Endothelial cell of umbilical vein (primary cell): ENCODE measurements at regions not wholly inside any gene's neighbourhood (a gene's known extent, or its start where the extent isn't known, plus 50 kb on each side); places are given as distances from the start of the nearest gene placed in this dataset.

Experiments
- BruUV-seq: library from RNA; stranded (reverse); fragments of 400-500 nt; replicated peaks from 2 replicates; lab custom pipeline; 2021; lab: Mats Ljungman, UMichigan
- CTCF ChIA-PET: fragments of 300-600, 350-600 bp; sonication (Branson Sonifier 250); formaldehyde crosslinking; loops from one replicate; lab custom pipeline; 2021; ENCODE audit warnings: antibody characterized with exemption, inconsistent platforms; lab: Charles Lee
- POLR2A ChIA-PET: fragments of 300-600, 350-600 bp; sonication (Branson Sonifier 250); formaldehyde crosslinking; loops from one replicate; lab custom pipeline; 2021; ENCODE audit warnings: antibody characterized with exemption, inconsistent platforms; lab: Charles Lee
- DNase-seq: peaks from one replicate; pipeline ENCODE4 v3.0.0-alpha.2; 2011; ENCODE audit warnings: low read depth, low spot score
- FAIRE-seq: peaks from 2 replicates; lab custom pipeline; 2011; peaks lifted over from hg19 to GRCh38; lab: Jason Lieb, UNC
- H2AFZ ChIP-seq: 2 replicates; pipeline ENCODE4 v1.6.0; 2012; ENCODE audit warnings: low read depth, low read length, control low read depth, inconsistent platforms
- H3K27ac ChIP-seq: 2 replicates; pipeline ENCODE4 v1.5.1; 2011; ENCODE audit warnings: low read depth, mild to moderate bottlenecking, control low read depth, low read length, moderate library complexity; ENCODE audit not compliant: insufficient read depth
- H3K27me3 ChIP-seq, 2 experiments: 2 replicates each; pipeline versions ENCODE4 v1.6.0 to v1.6.1; 2011; ENCODE audit warnings: low read length in 2 of 2, mixed read lengths in 1 of 2; ENCODE audit not compliant: control insufficient read depth in 2 of 2, insufficient read depth in 2 of 2
- H3K36me3 ChIP-seq, 2 experiments: 2 replicates in 1 of 2; 3 replicates in 1 of 2; pipeline ENCODE4 v1.5.1; 2011; ENCODE audit warnings: low read length in 2 of 2, mild to moderate bottlenecking in 1 of 2, moderate library complexity in 1 of 2; ENCODE audit not compliant: control insufficient read depth in 2 of 2, insufficient read depth in 2 of 2; ENCODE audit errors: extremely low read depth in 1 of 2
- H3K4me1 ChIP-seq: 3 replicates; pipeline ENCODE4 v1.5.1; 2011; ENCODE audit warnings: mild to moderate bottlenecking, low read length; ENCODE audit not compliant: control insufficient read depth, insufficient read depth; ENCODE audit errors: extremely low read depth
- H3K4me2 ChIP-seq: 2 replicates; pipeline ENCODE4 v1.6.1; 2011; ENCODE audit warnings: low read length, control low read depth, mixed read lengths; ENCODE audit not compliant: insufficient read depth
- H3K4me3 ChIP-seq, 3 experiments: fragments of 200-600 bp in 1 of 3; sonication (generic), shearing (Covaris generic) in 1 of 3; replicated peaks in 1 of 3; 2 replicates each; pipeline ENCODE4 v1.5.1; 2011 to 2016; ENCODE audit warnings: control low read depth in 3 of 3, low read length in 3 of 3, mild to moderate bottlenecking in 2 of 3, inconsistent platforms in 1 of 3, low read depth in 1 of 3, moderate library complexity in 1 of 3; ENCODE audit not compliant: insufficient read depth in 1 of 3
- H3K79me2 ChIP-seq: 2 replicates; pipeline ENCODE4 v1.6.0; 2012; ENCODE audit warnings: low read length, inconsistent platforms; ENCODE audit not compliant: control insufficient read depth, insufficient read depth
- H3K9ac ChIP-seq: replicated peaks from 2 replicates; pipeline ENCODE3; 2011; ENCODE audit warnings: low read length, control low read depth; ENCODE audit not compliant: insufficient read depth; ENCODE audit errors: extremely low read depth
- H3K9me1 ChIP-seq: replicated peaks from 3 replicates; pipeline ENCODE4 v1.6.0; 2011; ENCODE audit warnings: mild to moderate bottlenecking, low read length; ENCODE audit not compliant: control insufficient read depth, insufficient read depth; ENCODE audit errors: extremely low read depth
- H3K9me3 ChIP-seq: replicated peaks from 2 replicates; pipeline ENCODE4 v1.5.1; 2012; ENCODE audit warnings: low read length, inconsistent platforms; ENCODE audit not compliant: control insufficient read depth, insufficient read depth
- H4K20me1 ChIP-seq: replicated peaks from 2 replicates; pipeline ENCODE3; 2011; ENCODE audit warnings: mild to moderate bottlenecking, low read length; ENCODE audit not compliant: control insufficient read depth, insufficient read depth; ENCODE audit errors: extremely low read depth
- EZH2 ChIP-seq: IDR thresholded peaks from 2 replicates; pipeline ENCODE4 v1.6.1; 2012; ENCODE audit warnings: borderline replicate concordance, low read depth, mild to moderate bottlenecking, moderate library complexity, low read length, inconsistent platforms; ENCODE audit not compliant: severe bottlenecking
- FOS ChIP-seq: IDR thresholded peaks from 2 replicates; pipeline ENCODE4 v1.6.1; 2011; ENCODE audit warnings: mild to moderate bottlenecking, low read length, moderate library complexity, borderline replicate concordance; ENCODE audit not compliant: insufficient read depth
- GATA2 ChIP-seq: IDR thresholded peaks from 2 replicates; pipeline ENCODE4 v1.7.0; 2011; ENCODE audit warnings: low read depth, mild to moderate bottlenecking, moderate library complexity, mixed read lengths, low read length; ENCODE audit not compliant: insufficient read length, insufficient read depth
- JUN ChIP-seq: IDR thresholded peaks from 2 replicates; pipeline ENCODE4 v1.6.1; 2011; ENCODE audit warnings: borderline replicate concordance, low read depth; ENCODE audit not compliant: insufficient read length, insufficient read depth
- MYC ChIP-seq: IDR thresholded peaks from one replicate; pipeline ENCODE4 v1.6.1; 2011; ENCODE audit warnings: mild to moderate bottlenecking, low read depth, low read length
- POLR2A ChIP-seq: IDR thresholded peaks from 2 replicates; pipeline ENCODE4 v1.6.1; 2012; ENCODE audit warnings: low read depth, mild to moderate bottlenecking, control low read depth, low read length
- POLR2AphosphoS5 ChIP-seq: IDR thresholded peaks from 2 replicates; pipeline ENCODE4 v1.6.1; 2012; ENCODE audit warnings: low read depth, mild to moderate bottlenecking, control low read depth, low read length, moderate library complexity; ENCODE audit not compliant: insufficient read depth
- dilution Hi-C: fragments of 300-500 bp; cut with MboI; formaldehyde crosslinking; loops from one replicate; pipeline ENCODE4 v1.15.0; 2019; ENCODE audit warnings: low sequenced_read_pairs; ENCODE audit not compliant: extremely low pct_ligation_motif_present
- intact Hi-C: fragments of 100-400 bp; cut with micrococcal nuclease; formaldehyde crosslinking; loops from one replicate; pipeline ENCODE4 v1.10.0; 2022
- TF ChIP-seq, protein P1 (sequence below): IDR thresholded peaks from 2 replicates; pipeline ENCODE4 v1.6.1; 2011; ENCODE audit not compliant: insufficient read depth, insufficient read length
- TF ChIP-seq, protein P2 (sequence below), 2 donors: IDR thresholded peaks; 1 replicate in 1 of 2; 2 replicates in 1 of 2; pipeline ENCODE4 v1.5.1; 2011; ENCODE audit warnings: low read length in 2 of 2, mild to moderate bottlenecking in 2 of 2, moderate library complexity in 2 of 2, control low read depth in 1 of 2, inconsistent platforms in 1 of 2, low read depth in 1 of 2; ENCODE audit not compliant: insufficient read depth in 1 of 2; ENCODE audit errors: extremely low read depth in 1 of 2

DNA sequence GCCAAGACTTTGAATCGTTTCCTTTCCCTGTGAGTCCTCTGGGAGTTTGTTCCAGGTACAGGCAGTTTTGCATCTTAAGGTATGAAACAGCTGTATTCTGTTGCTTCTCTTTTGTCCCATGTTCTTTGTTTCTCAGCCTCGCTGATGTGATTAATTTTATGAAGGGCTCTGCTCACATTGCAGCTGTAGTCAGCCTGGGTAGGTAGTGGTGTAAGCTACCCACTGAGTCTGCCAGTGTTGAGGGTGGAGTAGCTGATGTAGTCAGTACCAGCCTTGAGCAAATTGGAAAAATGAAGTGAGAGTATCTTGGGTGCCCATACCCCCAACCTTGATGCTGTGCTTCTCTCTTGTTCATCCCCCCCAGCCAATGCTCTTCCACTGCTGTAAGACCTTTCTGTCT, 139.6 kb upstream of the SMIM31 start:
- BruUV-seq, result no TSS peak
- CTCF ChIA-PET, result no interaction called here
- TF ChIP-seq POLR2A (no peak), MYC (no peak), POLR2AphosphoS5 (no peak), JUN (no peak), EZH2 (no peak), FOS (no peak), GATA2 (no peak)
- TF ChIP-seq, protein P1, sequence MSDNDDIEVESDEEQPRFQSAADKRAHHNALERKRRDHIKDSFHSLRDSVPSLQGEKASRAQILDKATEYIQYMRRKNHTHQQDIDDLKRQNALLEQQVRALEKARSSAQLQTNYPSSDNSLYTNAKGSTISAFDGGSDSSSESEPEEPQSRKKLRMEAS, result no peak
- TF ChIP-seq, protein P2, sequence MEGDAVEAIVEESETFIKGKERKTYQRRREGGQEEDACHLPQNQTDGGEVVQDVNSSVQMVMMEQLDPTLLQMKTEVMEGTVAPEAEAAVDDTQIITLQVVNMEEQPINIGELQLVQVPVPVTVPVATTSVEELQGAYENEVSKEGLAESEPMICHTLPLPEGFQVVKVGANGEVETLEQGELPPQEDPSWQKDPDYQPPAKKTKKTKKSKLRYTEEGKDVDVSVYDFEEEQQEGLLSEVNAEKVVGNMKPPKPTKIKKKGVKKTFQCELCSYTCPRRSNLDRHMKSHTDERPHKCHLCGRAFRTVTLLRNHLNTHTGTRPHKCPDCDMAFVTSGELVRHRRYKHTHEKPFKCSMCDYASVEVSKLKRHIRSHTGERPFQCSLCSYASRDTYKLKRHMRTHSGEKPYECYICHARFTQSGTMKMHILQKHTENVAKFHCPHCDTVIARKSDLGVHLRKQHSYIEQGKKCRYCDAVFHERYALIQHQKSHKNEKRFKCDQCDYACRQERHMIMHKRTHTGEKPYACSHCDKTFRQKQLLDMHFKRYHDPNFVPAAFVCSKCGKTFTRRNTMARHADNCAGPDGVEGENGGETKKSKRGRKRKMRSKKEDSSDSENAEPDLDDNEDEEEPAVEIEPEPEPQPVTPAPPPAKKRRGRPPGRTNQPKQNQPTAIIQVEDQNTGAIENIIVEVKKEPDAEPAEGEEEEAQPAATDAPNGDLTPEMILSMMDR (IDR thresholded peaks at IDR 0.05; ENCODE audit: extremely low read depth in 1 of 2, insufficient read depth in 1 of 2, low read depth in 1 of 2, low read length in 2 of 2), result no peak
- Histone ChIP-seq H3K4me1 (no peaks in the 10 kb centered on the region), H3K27ac (no peak overlapping the region), H3K9me1 (no peaks in the 10 kb centered on the region), H3K79me2 (no peaks in the 10 kb centered on the region), H3K4me2 (no peak overlapping the region), H3K4me3 (no peak overlapping the region), H4K20me1 (no peaks in the 10 kb centered on the region), H3K36me3 (no peaks in the 10 kb centered on the region), H3K27me3 (no peaks in the 10 kb centered on the region), H3K9me3 (peaks cover 5% of the 10 kb centered on the region), H3K9ac (no peak overlapping the region), H2AFZ (no peak overlapping the region)
- dilution Hi-C loops (no loop called here), intact Hi-C loops (no loop called here)
- no peak for DNase-seq
- FAIRE-seq, result no peak
- POLR2A ChIA-PET, result no interaction called here
